OCI-LY1 (cell line): ENCODE measurements at regions not wholly inside any gene's neighbourhood (a gene's known extent, or its start where the extent isn't known, plus 50 kb on each side); places are given as distances from the start of the nearest gene placed in this dataset.

ENCODE experiments used
- H2AFZ ChIP-seq: fragments of 200-600 bp; sonication (generic), shearing (Covaris generic); 2 replicates; pipeline ENCODE4 v1.6.0; 2014; ENCODE audit warnings: antibody characterized with exemption, mild to moderate bottlenecking, low read length
- H3F3A ChIP-seq: fragments of 200-600 bp; sonication (generic), shearing (Covaris generic); 2 replicates; pipeline ENCODE4 v1.6.0; 2014; ENCODE audit warnings: mild to moderate bottlenecking, antibody characterized with exemption, low read length, moderate library complexity; ENCODE audit not compliant: insufficient read depth
- H3K27ac ChIP-seq: fragments of 200-600 bp; sonication (generic); 2 replicates; pipeline ENCODE4 v1.5.1; 2014; ENCODE audit warnings: low read length, mixed run types, mild to moderate bottlenecking, low read depth; ENCODE audit not compliant: poor library complexity, severe bottlenecking
- H3K27me3 ChIP-seq: fragments of 200-600 bp; sonication (generic); 2 replicates; pipeline ENCODE4 v1.6.0; 2014; ENCODE audit warnings: antibody characterized with exemption, mild to moderate bottlenecking, low read length, moderate library complexity; ENCODE audit not compliant: insufficient read depth
- H3K36me3 ChIP-seq: fragments of 200-600 bp; sonication (generic); 2 replicates; pipeline ENCODE4 v1.6.1; 2014; ENCODE audit warnings: mild to moderate bottlenecking, antibody characterized with exemption, low read length, moderate library complexity, mixed read lengths; ENCODE audit not compliant: insufficient read depth
- H3K4me1 ChIP-seq: fragments of 200-600 bp; sonication (generic); 2 replicates; pipeline ENCODE4 v1.5.1; 2014; ENCODE audit warnings: mild to moderate bottlenecking, low read length, moderate library complexity; ENCODE audit not compliant: insufficient read depth, severe bottlenecking
- H3K4me2 ChIP-seq: fragments of 200-600 bp; sonication (generic), shearing (Covaris generic); 2 replicates; pipeline ENCODE4 v1.6.1; 2014; ENCODE audit warnings: low read length
- H3K4me3 ChIP-seq: fragments of 200-600 bp; sonication (generic); 2 replicates; pipeline ENCODE4 v1.5.1; 2014; ENCODE audit warnings: low read length, low read depth, mild to moderate bottlenecking, mixed read lengths; ENCODE audit not compliant: poor library complexity, severe bottlenecking
- H3K79me2 ChIP-seq: fragments of 200-600 bp; shearing (Covaris generic); 2 replicates; pipeline ENCODE4 v1.6.1; 2016; ENCODE audit warnings: mixed run types, low read length, mixed read lengths; ENCODE audit not compliant: insufficient read depth
- H3K9ac ChIP-seq: fragments of 200-600 bp; sonication (generic), shearing (Covaris generic); 2 replicates; pipeline ENCODE4 v1.6.1; 2014; ENCODE audit warnings: mild to moderate bottlenecking, low read length, mixed read lengths
- H3K9me2 ChIP-seq: fragments of 200-600 bp; sonication (generic), shearing (Covaris generic); 2 replicates; pipeline ENCODE4 v1.6.1; 2014; ENCODE audit warnings: low read depth, mild to moderate bottlenecking, low read length, mixed read lengths
- H3K9me3 ChIP-seq: fragments of 200-600 bp; shearing (Covaris generic); 2 replicates; pipeline ENCODE4 v1.6.1; 2014; ENCODE audit warnings: low read length, mixed read lengths
- H4K20me1 ChIP-seq: fragments of 200-600 bp; sonication (generic), shearing (Covaris generic); 2 replicates; pipeline ENCODE4 v1.6.0; 2016; ENCODE audit warnings: mild to moderate bottlenecking, low read length; ENCODE audit not compliant: insufficient read depth
- CTCF ChIP-seq: fragments of 200-600 bp; sonication (generic), shearing (Covaris generic); IDR thresholded peaks from 2 replicates; pipeline ENCODE4 v1.5.1; 2017; ENCODE audit warnings: mild to moderate bottlenecking, antibody characterized with exemption, low read length, moderate library complexity, mixed read lengths
- EZH2 ChIP-seq: fragments of 200-600 bp; sonication (generic), shearing (Covaris generic); IDR thresholded peaks from 2 replicates; pipeline ENCODE4 v1.8.0; 2017; ENCODE audit warnings: borderline replicate concordance, mixed run types, mild to moderate bottlenecking, antibody characterized with exemption, low read length, moderate library complexity, mixed read lengths

GRCh38 chr4:41822325-41822724 is 73.8 kb upstream of the PHOX2B start:
- Histone ChIP-seq H3K4me1 (no peaks in the 10 kb centered on the region), H3F3A (no peaks in the 10 kb centered on the region), H3K27ac (no peak overlapping the region), H3K27me3 (no peaks in the 10 kb centered on the region), H3K36me3 (no peaks in the 10 kb centered on the region), H2AFZ (no peak overlapping the region), H4K20me1 (no peaks in the 10 kb centered on the region), H3K4me2 (no peak overlapping the region), H3K4me3 (no peak overlapping the region), H3K9me3 (no peaks in the 10 kb centered on the region), H3K9ac (no peak overlapping the region), H3K9me2 (no peaks in the 10 kb centered on the region), H3K79me2 (no peaks in the 10 kb centered on the region)
- TF ChIP-seq EZH2 (no peak), CTCF (no peak)

GRCh38 chr4:41820473-41820872 is 71.9 kb upstream of the PHOX2B start:
- no peak overlapping the region for H3K4me3 ChIP-seq
- H3K4me1 ChIP-seq = no peaks in the 10 kb centered on the region
- H3K27me3 ChIP-seq = no peaks in the 10 kb centered on the region
- TF ChIP-seq CTCF (no peak), EZH2 (no peak)
- no peak overlapping the region for H3K9ac ChIP-seq
- H3K36me3 ChIP-seq = no peaks in the 10 kb centered on the region
- H3K4me2 ChIP-seq = no peak overlapping the region
- H2AFZ ChIP-seq = no peak overlapping the region
- H3K9me2 ChIP-seq = no peaks in the 10 kb centered on the region
- no peak overlapping the region for H3K27ac ChIP-seq
- H3F3A ChIP-seq = no peaks in the 10 kb centered on the region
- no peaks in the 10 kb centered on the region for H3K9me3 ChIP-seq
- H4K20me1 ChIP-seq = no peaks in the 10 kb centered on the region
- H3K79me2 ChIP-seq = no peaks in the 10 kb centered on the region

GRCh38 chr4:41819621-41820020 is 71.1 kb upstream of the PHOX2B start:
- Histone ChIP-seq H3F3A (no peaks in the 10 kb centered on the region), H3K4me3 (no peak overlapping the region), H3K9ac (no peak overlapping the region), H3K36me3 (no peaks in the 10 kb centered on the region), H3K27ac (no peak overlapping the region), H4K20me1 (no peaks in the 10 kb centered on the region), H3K9me2 (no peaks in the 10 kb centered on the region), H3K4me2 (no peak overlapping the region), H3K4me1 (no peaks in the 10 kb centered on the region), H3K79me2 (no peaks in the 10 kb centered on the region), H2AFZ (no peak overlapping the region), H3K9me3 (no peaks in the 10 kb centered on the region), H3K27me3 (no peaks in the 10 kb centered on the region)
- TF ChIP-seq EZH2 (no peak), CTCF (no peak)
